ENCODE measurements at regions not wholly inside any gene's neighbourhood (a gene's known extent, or its start where the extent isn't known, plus 50 kb on each side); places are given as distances from the start of the nearest gene placed in this dataset.

GRCh38 chr21:32200029-32200428 is 78.8 kb downstream of the MIS18A start:
- Histone ChIP-seq H2AFZ (ENCODE audit: control insufficient read depth, low read length) (no peak overlapping the region), H3K4me2 (ENCODE audit: control insufficient read depth, extremely low read depth, insufficient read depth, low read depth, low read length) (no peak overlapping the region), H3K9ac (ENCODE audit: control insufficient read depth, extremely low read depth, insufficient read depth, low read length) (no peak overlapping the region), H3K9me3 (ENCODE audit: control insufficient read depth, low read depth, low read length) (no peaks in the 10 kb centered on the region), H3K9me1 (ENCODE audit: control insufficient read depth, extremely low read depth, insufficient read depth, low read length) (no peaks in the 10 kb centered on the region), H3K27me3 (ENCODE audit: control insufficient read depth, extremely low read depth, insufficient read depth, low read length) (no peaks in the 10 kb centered on the region), H4K20me1 (ENCODE audit: control insufficient read depth, extremely low read depth, insufficient read depth, low read length) (no peaks in the 10 kb centered on the region), H3K79me2 (ENCODE audit: control insufficient read depth, insufficient read depth, low read length) (no peaks in the 10 kb centered on the region), H3K27ac (ENCODE audit: control insufficient read depth, insufficient read depth, low read length) (no peak overlapping the region), H3K4me1 (ENCODE audit: control insufficient read depth, extremely low read depth, insufficient read depth, low read length) (no peaks in the 10 kb centered on the region), H3K4me3 (ENCODE audit: control insufficient read depth in 2 of 3, extremely low read depth in 1 of 3, insufficient read depth in 2 of 3, low read depth in 1 of 3, low read length in 3 of 3) (no peak overlapping the region), H3K36me3 (ENCODE audit: control insufficient read depth in 2 of 2, extremely low read depth in 1 of 2, insufficient read depth in 2 of 2, low read length in 2 of 2) (no peaks in the 10 kb centered on the region)
- dilution Hi-C loops (cut with MboI; ENCODE audit: extremely low pct_ligation_motif_present, low sequenced_read_pairs) = no loop called here
- DNase-seq (ENCODE audit: low read depth, low spot score) (no peak), FAIRE-seq (no peak)
- no peak for TF ChIP-seq EZH2 (IDR thresholded peaks at IDR 0.05; ENCODE audit: low read length)
- no peak for TF ChIP-seq CTCF (optimal IDR thresholded peaks at IDR 0.05 in 1 of 3, IDR thresholded peaks at IDR 0.05 in 1 of 3, conservative IDR thresholded peaks at IDR 0.05 in 1 of 3; ENCODE audit: extremely low read depth in 1 of 3, insufficient read depth in 2 of 3, low read length in 3 of 3)

GRCh38 chr21:32198384-32198783 is 80.5 kb downstream of the MIS18A start:
- Histone ChIP-seq H3K79me2 (ENCODE audit: control insufficient read depth, insufficient read depth, low read length) (no peaks in the 10 kb centered on the region), H3K36me3 (ENCODE audit: control insufficient read depth in 2 of 2, extremely low read depth in 1 of 2, insufficient read depth in 2 of 2, low read length in 2 of 2) (no peaks in the 10 kb centered on the region), H3K9me3 (ENCODE audit: control insufficient read depth, low read depth, low read length) (no peaks in the 10 kb centered on the region), H4K20me1 (ENCODE audit: control insufficient read depth, extremely low read depth, insufficient read depth, low read length) (no peaks in the 10 kb centered on the region), H3K27ac (ENCODE audit: control insufficient read depth, insufficient read depth, low read length) (no peak overlapping the region), H3K4me3 (ENCODE audit: control insufficient read depth in 2 of 3, extremely low read depth in 1 of 3, insufficient read depth in 2 of 3, low read depth in 1 of 3, low read length in 3 of 3) (no peak overlapping the region), H3K9ac (ENCODE audit: control insufficient read depth, extremely low read depth, insufficient read depth, low read length) (no peak overlapping the region), H3K4me1 (ENCODE audit: control insufficient read depth, extremely low read depth, insufficient read depth, low read length) (no peaks in the 10 kb centered on the region), H2AFZ (ENCODE audit: control insufficient read depth, low read length) (no peak overlapping the region), H3K4me2 (ENCODE audit: control insufficient read depth, extremely low read depth, insufficient read depth, low read depth, low read length) (no peak overlapping the region), H3K9me1 (ENCODE audit: control insufficient read depth, extremely low read depth, insufficient read depth, low read length) (no peaks in the 10 kb centered on the region), H3K27me3 (ENCODE audit: control insufficient read depth, extremely low read depth, insufficient read depth, low read length) (no peaks in the 10 kb centered on the region)
- no peak for DNase-seq (ENCODE audit: low read depth, low spot score)
- TF ChIP-seq CTCF (optimal IDR thresholded peaks at IDR 0.05 in 1 of 3, IDR thresholded peaks at IDR 0.05 in 1 of 3, conservative IDR thresholded peaks at IDR 0.05 in 1 of 3; ENCODE audit: extremely low read depth in 1 of 3, insufficient read depth in 2 of 3, low read length in 3 of 3) (no peak), EZH2 (IDR thresholded peaks at IDR 0.05; ENCODE audit: low read length) (no peak)
- FAIRE-seq = no peak
- dilution Hi-C loops (cut with MboI; ENCODE audit: extremely low pct_ligation_motif_present, low sequenced_read_pairs) = no loop called here

Measured in keratinocyte (primary cell).